Panc1 (cell line): ENCODE measurements at regions not wholly inside any gene's neighbourhood (a gene's known extent, or its start where the extent isn't known, plus 50 kb on each side); places are given as distances from the start of the nearest gene placed in this dataset.

Experiments
- ATAC-seq: fragments of 200-7000 bp; cut with Tn5 transposase; 2 replicates; pipeline ENCODE4 v1.9.1; 2020; ENCODE audit warnings: mild to moderate bottlenecking, moderate library complexity
- BruUV-seq: library from RNA; stranded (reverse); fragments of 400-500 nt; replicated peaks from 2 replicates; lab custom pipeline; 2021; lab: Mats Ljungman, UMichigan
- CTCF ChIA-PET: fragments of 300-600 bp; sonication (Branson Sonifier 250); formaldehyde crosslinking; loops from one replicate; lab custom pipeline; 2022; ENCODE audit warnings: antibody characterized with exemption; lab: Charles Lee
- POLR2A ChIA-PET: fragments of 300-600 bp; sonication (Branson Sonifier 250); formaldehyde crosslinking; loops from one replicate; lab custom pipeline; 2022; ENCODE audit warnings: antibody characterized with exemption; lab: Charles Lee
- DNase-seq: peaks from one replicate; pipeline ENCODE4 v3.0.0-alpha.2; 2010; ENCODE audit warnings: low read depth, low spot score
- H3K27ac ChIP-seq: 2 replicates; pipeline ENCODE4 v1.5.1; 2011; ENCODE audit warnings: mild to moderate bottlenecking, low read length, inconsistent platforms
- H3K27me3 ChIP-seq: fragments of 200-500 bp; sonication (Bioruptor generic); 2 replicates; pipeline ENCODE4 v1.6.0; 2014; ENCODE audit warnings: low read length, inconsistent platforms; ENCODE audit not compliant: control insufficient read depth, insufficient read depth
- H3K36me3 ChIP-seq: fragments of 200-500 bp; sonication (Bioruptor generic); 2 replicates; pipeline ENCODE4 v1.5.1; 2014; ENCODE audit warnings: inconsistent platforms, mild to moderate bottlenecking, low read length, moderate library complexity; ENCODE audit not compliant: control insufficient read depth, insufficient read depth
- H3K4me1 ChIP-seq: 2 replicates; pipeline ENCODE4 v1.5.1; 2011; ENCODE audit warnings: inconsistent platforms, mild to moderate bottlenecking, low read length, moderate library complexity; ENCODE audit not compliant: control insufficient read depth, insufficient read depth
- H3K4me3 ChIP-seq, 2 experiments: 2 replicates each; pipeline ENCODE4 v1.5.1; 2011 to 2012; ENCODE audit warnings: low read depth in 2 of 2, low read length in 2 of 2, mild to moderate bottlenecking in 2 of 2, inconsistent platforms in 1 of 2, moderate library complexity in 1 of 2
- H3K9me3 ChIP-seq: fragments of 200-500 bp; sonication (Bioruptor generic); 2 replicates; pipeline ENCODE4 v1.5.1; 2014; ENCODE audit warnings: low read depth, mild to moderate bottlenecking, inconsistent platforms, low read length, moderate library complexity; ENCODE audit not compliant: control insufficient read depth, insufficient read depth
- POLR2AphosphoS5 ChIP-seq: IDR thresholded peaks from 2 replicates; pipeline ENCODE4 v1.6.1; 2012; ENCODE audit warnings: mild to moderate bottlenecking, low read depth, low read length, moderate library complexity
- SIN3A ChIP-seq: IDR thresholded peaks from 2 replicates; pipeline ENCODE4 v1.6.1; 2012; ENCODE audit warnings: low read depth, mild to moderate bottlenecking, low read length, moderate library complexity, borderline replicate concordance; ENCODE audit not compliant: insufficient read depth
- TCF7L2 ChIP-seq: IDR thresholded peaks from 2 replicates; pipeline ENCODE4 v1.6.1; 2011; ENCODE audit warnings: mild to moderate bottlenecking, low read depth, low read length, inconsistent platforms
- in situ Hi-C: cut with HindIII; loops from 2 replicates; pipeline ENCODE4 v1.10.0; 2016; ENCODE audit warnings: low sequenced_read_pairs, low pct_unique_long_range_greater_than_20kb
- intact Hi-C: fragments of 100-400 bp; cut with micrococcal nuclease; formaldehyde crosslinking; loops from one replicate; pipeline ENCODE4 v1.10.0; 2022; ENCODE audit not compliant: unreplicated experiment
- TF ChIP-seq, protein P1 (sequence below), 2 experiments: IDR thresholded peaks; 2 replicates each; pipeline ENCODE4 v1.6.1; 2011 to 2012; ENCODE audit warnings: low read depth in 2 of 2, control low read depth in 1 of 2, low read length in 1 of 2, mild to moderate bottlenecking in 1 of 2, moderate library complexity in 1 of 2; ENCODE audit not compliant: insufficient read depth in 1 of 2
- TF ChIP-seq, protein P2 (sequence below): fragments of 450-650 bp; IDR thresholded peaks from 2 replicates; pipeline ENCODE4 v1.5.1; 2017; ENCODE audit warnings: mild to moderate bottlenecking

DNA sequence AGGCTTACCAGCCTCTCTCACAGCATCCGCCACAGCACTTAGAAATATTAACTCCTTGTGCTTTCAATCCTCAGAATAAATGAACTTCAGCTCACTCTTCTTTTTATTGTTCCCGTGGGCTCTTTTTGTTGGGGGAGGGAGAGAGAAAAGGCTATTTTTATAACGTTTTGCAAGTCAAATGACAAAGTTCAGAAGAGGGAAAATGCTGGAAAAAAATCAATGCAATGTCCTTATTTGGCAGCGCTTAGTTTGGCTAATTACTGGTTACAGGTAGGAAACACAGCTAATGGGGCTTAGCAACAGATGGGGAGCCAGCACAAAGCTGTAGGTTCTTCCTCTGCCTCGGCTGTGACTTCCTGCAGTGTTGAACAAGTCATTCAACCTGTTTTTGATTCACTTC lies 1067.0 kb upstream of the MAP3K7 start:
- no TSS peak for BruUV-seq
- DNase-seq (no peak), ATAC-seq (no peak)
- CTCF ChIA-PET: no interaction called here
- H3K27me3 ChIP-seq: no peaks in the 10 kb centered on the region
- TF ChIP-seq, protein P1, sequence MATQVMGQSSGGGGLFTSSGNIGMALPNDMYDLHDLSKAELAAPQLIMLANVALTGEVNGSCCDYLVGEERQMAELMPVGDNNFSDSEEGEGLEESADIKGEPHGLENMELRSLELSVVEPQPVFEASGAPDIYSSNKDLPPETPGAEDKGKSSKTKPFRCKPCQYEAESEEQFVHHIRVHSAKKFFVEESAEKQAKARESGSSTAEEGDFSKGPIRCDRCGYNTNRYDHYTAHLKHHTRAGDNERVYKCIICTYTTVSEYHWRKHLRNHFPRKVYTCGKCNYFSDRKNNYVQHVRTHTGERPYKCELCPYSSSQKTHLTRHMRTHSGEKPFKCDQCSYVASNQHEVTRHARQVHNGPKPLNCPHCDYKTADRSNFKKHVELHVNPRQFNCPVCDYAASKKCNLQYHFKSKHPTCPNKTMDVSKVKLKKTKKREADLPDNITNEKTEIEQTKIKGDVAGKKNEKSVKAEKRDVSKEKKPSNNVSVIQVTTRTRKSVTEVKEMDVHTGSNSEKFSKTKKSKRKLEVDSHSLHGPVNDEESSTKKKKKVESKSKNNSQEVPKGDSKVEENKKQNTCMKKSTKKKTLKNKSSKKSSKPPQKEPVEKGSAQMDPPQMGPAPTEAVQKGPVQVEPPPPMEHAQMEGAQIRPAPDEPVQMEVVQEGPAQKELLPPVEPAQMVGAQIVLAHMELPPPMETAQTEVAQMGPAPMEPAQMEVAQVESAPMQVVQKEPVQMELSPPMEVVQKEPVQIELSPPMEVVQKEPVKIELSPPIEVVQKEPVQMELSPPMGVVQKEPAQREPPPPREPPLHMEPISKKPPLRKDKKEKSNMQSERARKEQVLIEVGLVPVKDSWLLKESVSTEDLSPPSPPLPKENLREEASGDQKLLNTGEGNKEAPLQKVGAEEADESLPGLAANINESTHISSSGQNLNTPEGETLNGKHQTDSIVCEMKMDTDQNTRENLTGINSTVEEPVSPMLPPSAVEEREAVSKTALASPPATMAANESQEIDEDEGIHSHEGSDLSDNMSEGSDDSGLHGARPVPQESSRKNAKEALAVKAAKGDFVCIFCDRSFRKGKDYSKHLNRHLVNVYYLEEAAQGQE (IDR thresholded peaks at IDR 0.05; ENCODE audit: insufficient read depth in 1 of 2, low read depth in 2 of 2, low read length in 1 of 2): no peak
- TF ChIP-seq, protein P2, sequence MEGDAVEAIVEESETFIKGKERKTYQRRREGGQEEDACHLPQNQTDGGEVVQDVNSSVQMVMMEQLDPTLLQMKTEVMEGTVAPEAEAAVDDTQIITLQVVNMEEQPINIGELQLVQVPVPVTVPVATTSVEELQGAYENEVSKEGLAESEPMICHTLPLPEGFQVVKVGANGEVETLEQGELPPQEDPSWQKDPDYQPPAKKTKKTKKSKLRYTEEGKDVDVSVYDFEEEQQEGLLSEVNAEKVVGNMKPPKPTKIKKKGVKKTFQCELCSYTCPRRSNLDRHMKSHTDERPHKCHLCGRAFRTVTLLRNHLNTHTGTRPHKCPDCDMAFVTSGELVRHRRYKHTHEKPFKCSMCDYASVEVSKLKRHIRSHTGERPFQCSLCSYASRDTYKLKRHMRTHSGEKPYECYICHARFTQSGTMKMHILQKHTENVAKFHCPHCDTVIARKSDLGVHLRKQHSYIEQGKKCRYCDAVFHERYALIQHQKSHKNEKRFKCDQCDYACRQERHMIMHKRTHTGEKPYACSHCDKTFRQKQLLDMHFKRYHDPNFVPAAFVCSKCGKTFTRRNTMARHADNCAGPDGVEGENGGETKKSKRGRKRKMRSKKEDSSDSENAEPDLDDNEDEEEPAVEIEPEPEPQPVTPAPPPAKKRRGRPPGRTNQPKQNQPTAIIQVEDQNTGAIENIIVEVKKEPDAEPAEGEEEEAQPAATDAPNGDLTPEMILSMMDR: no peak
- TF ChIP-seq POLR2AphosphoS5 (no peak), TCF7L2 (no peak), SIN3A (no peak)
- no peak overlapping the region for H3K4me3 ChIP-seq
- no peaks in the 10 kb centered on the region for H3K4me1 ChIP-seq
- H3K9me3 ChIP-seq: no peaks in the 10 kb centered on the region; the same call in 1 of the 2 replicates
- no peaks in the 10 kb centered on the region for H3K36me3 ChIP-seq
- POLR2A ChIA-PET: no interaction called here
- intact Hi-C loops (no loop called here), in situ Hi-C loops (no loop called here)
- H3K27ac ChIP-seq: no peak overlapping the region

DNA sequence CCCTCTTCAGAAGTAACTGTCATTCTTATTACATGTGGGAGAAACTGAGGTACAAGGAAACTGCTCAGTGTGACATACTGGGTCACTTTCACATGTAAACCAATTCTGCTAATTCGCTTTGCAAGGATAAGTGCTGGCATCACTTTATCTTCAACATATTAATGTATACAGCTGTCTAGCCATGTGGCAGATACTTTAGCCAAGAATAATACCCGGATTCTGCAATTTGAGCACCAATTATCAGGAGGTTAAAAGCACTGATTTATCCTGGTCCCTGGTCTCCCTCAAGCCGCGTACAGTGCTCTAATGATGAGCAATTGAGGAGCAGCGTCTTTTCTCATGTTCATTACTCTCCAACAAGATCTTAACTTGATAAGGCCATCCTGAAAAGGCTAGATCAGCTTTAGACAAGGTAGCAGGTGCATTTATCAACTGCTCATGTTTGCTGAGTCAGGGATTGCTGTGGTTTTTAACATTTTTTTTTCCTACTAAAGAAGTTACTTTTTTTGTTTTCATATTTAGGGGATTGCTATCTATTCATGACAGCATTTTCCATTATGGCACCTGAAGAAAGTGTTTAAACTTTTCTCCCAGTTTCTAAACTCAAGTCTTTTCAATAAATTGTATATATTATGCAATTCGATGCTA lies 1066.3 kb upstream of the MAP3K7 start:
- Histone ChIP-seq H3K36me3 (no peaks in the 10 kb centered on the region), H3K27ac (no peak overlapping the region), H3K27me3 (no peaks in the 10 kb centered on the region), H3K9me3 (no peaks in the 10 kb centered on the region; the same call in 1 of the 2 replicates), H3K4me3 (no peak overlapping the region), H3K4me1 (no peaks in the 10 kb centered on the region)
- POLR2A ChIA-PET: no interaction called here
- in situ Hi-C loops: no loop called here
- DNase-seq: no peak
- no peak for TF ChIP-seq POLR2AphosphoS5
- TF ChIP-seq TCF7L2: no peak
- TF ChIP-seq, protein P2: no peak
- TF ChIP-seq SIN3A: no peak
- TF ChIP-seq, protein P1 (IDR thresholded peaks at IDR 0.05; ENCODE audit: insufficient read depth in 1 of 2, low read depth in 2 of 2, low read length in 1 of 2): no peak
- no TSS peak for BruUV-seq
- ATAC-seq: no peak
- CTCF ChIA-PET: no interaction called here
- intact Hi-C loops: no loop called here
